H9 (cell line): ENCODE measurements at regions not wholly inside any gene's neighbourhood (a gene's known extent, or its start where the extent isn't known, plus 50 kb on each side); places are given as distances from the start of the nearest gene placed in this dataset.

ENCODE experiments used
- DNase-seq: peaks from one replicate; pipeline ENCODE4 v3.0.0-alpha.2; 2017
- H2AFZ ChIP-seq: one replicate; pipeline ENCODE4 v1.6.1; 2013; ENCODE audit warnings: mild to moderate bottlenecking, low read length, control low read depth, moderate library complexity
- H2AK5ac ChIP-seq: 2 replicates; pipeline ENCODE4 v1.6.1; 2013; ENCODE audit warnings: low read length, control low read depth, mixed read lengths; ENCODE audit not compliant: insufficient read length
- H2BK120ac ChIP-seq: one replicate; pipeline ENCODE4 v1.6.1; 2013; ENCODE audit warnings: low read depth, mild to moderate bottlenecking, low read length, control low read depth, inconsistent platforms; ENCODE audit not compliant: poor library complexity, severe bottlenecking
- H2BK12ac ChIP-seq: 2 replicates; pipeline ENCODE4 v1.6.1; 2013; ENCODE audit warnings: low read length, control low read depth, mixed read lengths, low read depth; ENCODE audit not compliant: insufficient read length
- H2BK15ac ChIP-seq: 2 replicates; pipeline ENCODE4 v1.6.1; 2013; ENCODE audit warnings: low read depth, low read length, control low read depth
- H2BK20ac ChIP-seq: one replicate; pipeline ENCODE4 v1.6.1; 2013; ENCODE audit warnings: low read depth, mild to moderate bottlenecking, low read length, control low read depth, inconsistent platforms; ENCODE audit not compliant: poor library complexity, severe bottlenecking
- H2BK5ac ChIP-seq: 2 replicates; pipeline ENCODE4 v1.6.1; 2013; ENCODE audit warnings: low read length, control low read depth, mixed read lengths; ENCODE audit not compliant: insufficient read length
- H3K14ac ChIP-seq: 2 replicates; pipeline ENCODE4 v1.6.1; 2013; ENCODE audit warnings: low read length, control low read depth; ENCODE audit not compliant: insufficient read depth
- H3K18ac ChIP-seq: 2 replicates; pipeline ENCODE4 v1.6.1; 2013; ENCODE audit warnings: low read depth, mild to moderate bottlenecking, mixed read lengths, low read length, control low read depth; ENCODE audit not compliant: insufficient read length
- H3K23ac ChIP-seq: 2 replicates; pipeline ENCODE4 v1.6.1; 2013; ENCODE audit warnings: low read length, control low read depth, mixed read lengths, low read depth; ENCODE audit not compliant: insufficient read length
- H3K23me2 ChIP-seq: 2 replicates; pipeline ENCODE4 v1.6.1; 2013; ENCODE audit warnings: low read depth, mild to moderate bottlenecking, mixed read lengths, low read length, control low read depth; ENCODE audit not compliant: insufficient read length, poor library complexity, severe bottlenecking
- H3K27ac ChIP-seq: 2 replicates; pipeline ENCODE4 v1.5.1; 2013; ENCODE audit warnings: low read length, control low read depth, mixed read lengths, low read depth; ENCODE audit not compliant: insufficient read length
- H3K27me3 ChIP-seq: 2 replicates; pipeline ENCODE4 v1.6.1; 2013; ENCODE audit warnings: low read length, control low read depth, inconsistent platforms; ENCODE audit not compliant: insufficient read depth
- H3K4ac ChIP-seq: 2 replicates; pipeline ENCODE4 v1.6.1; 2013; ENCODE audit warnings: low read depth, mild to moderate bottlenecking, control low read depth, inconsistent platforms, low read length, moderate library complexity
- H3K4me1 ChIP-seq: 2 replicates; pipeline ENCODE4 v1.6.1; 2013; ENCODE audit warnings: low read length, control low read depth, inconsistent platforms; ENCODE audit not compliant: insufficient read depth
- H3K4me2 ChIP-seq: 2 replicates; pipeline ENCODE4 v1.6.1; 2013; ENCODE audit warnings: low read length, control low read depth, mixed read lengths; ENCODE audit not compliant: insufficient read length, insufficient read depth
- H3K56ac ChIP-seq: 2 replicates; pipeline ENCODE4 v1.6.1; 2013; ENCODE audit warnings: low read depth, mild to moderate bottlenecking, mixed read lengths, low read length, control low read depth; ENCODE audit not compliant: insufficient read length
- H3K79me1 ChIP-seq: 2 replicates; pipeline ENCODE4 v1.6.1; 2013; ENCODE audit warnings: low read depth, mild to moderate bottlenecking, moderate library complexity, low read length, control low read depth, inconsistent platforms; ENCODE audit not compliant: insufficient read depth, poor library complexity, severe bottlenecking
- H3K79me2 ChIP-seq: 2 replicates; pipeline ENCODE4 v1.6.1; 2013; ENCODE audit warnings: low read length, control low read depth, inconsistent platforms; ENCODE audit not compliant: insufficient read depth
- H3K9ac ChIP-seq: 2 replicates; pipeline ENCODE4 v1.6.1; 2013; ENCODE audit warnings: low read length, control low read depth, mixed read lengths; ENCODE audit not compliant: insufficient read length; ENCODE audit errors: extremely low read depth
- H3K9me3 ChIP-seq: one replicate; pipeline ENCODE4 v1.6.1; 2013; ENCODE audit warnings: low read depth, low read length, inconsistent platforms; ENCODE audit not compliant: control insufficient read depth
- H3T11ph ChIP-seq: one replicate; pipeline ENCODE4 v1.6.1; 2013; ENCODE audit warnings: mild to moderate bottlenecking, low read length, control low read depth, inconsistent platforms
- H4K20me1 ChIP-seq: one replicate; pipeline ENCODE4 v1.6.1; 2013; ENCODE audit not compliant: control insufficient read depth, insufficient read length, insufficient read depth
- H4K5ac ChIP-seq: 2 replicates; pipeline ENCODE4 v1.6.1; 2013; ENCODE audit warnings: low read depth, mild to moderate bottlenecking, mixed read lengths, low read length, control low read depth; ENCODE audit not compliant: insufficient read length
- H4K8ac ChIP-seq: replicated peaks from 2 replicates; pipeline ENCODE4 v1.6.1; 2013; ENCODE audit warnings: low read length, control low read depth, mixed read lengths, low read depth; ENCODE audit not compliant: insufficient read length
- H4K91ac ChIP-seq: 2 replicates; pipeline ENCODE4 v1.6.1; 2013; ENCODE audit warnings: low read depth, mild to moderate bottlenecking, moderate library complexity, mixed read lengths, low read length, control low read depth; ENCODE audit not compliant: insufficient read length
- H3K27ac Mint-ChIP-seq, 3 experiments: 2 replicates in 2 of 3; 3 replicates in 1 of 3; pipeline ENCODE4 v1.8.0; 2020 to 2021; ENCODE audit warnings: mixed read lengths in 3 of 3, mild to moderate bottlenecking in 1 of 3, moderate library complexity in 1 of 3
- H3K27me3 Mint-ChIP-seq: 2 replicates; pipeline ENCODE4 v1.8.0; 2021; ENCODE audit warnings: low read depth, mild to moderate bottlenecking, moderate library complexity, mixed read lengths
- H3K36me3 Mint-ChIP-seq, 3 experiments: 2 replicates in 2 of 3; 3 replicates in 1 of 3; pipeline ENCODE4 v1.8.0; 2020 to 2021; ENCODE audit warnings: low read depth in 3 of 3, mixed read lengths in 3 of 3; ENCODE audit not compliant: insufficient read depth in 1 of 3
- H3K4me1 Mint-ChIP-seq, 2 experiments: 2 replicates each; pipeline ENCODE4 v1.8.0; 2020; ENCODE audit warnings: mixed read lengths in 2 of 2
- H3K4me3 Mint-ChIP-seq, 2 experiments: 2 replicates in 1 of 2; 3 replicates in 1 of 2; pipeline ENCODE4 v1.8.0; 2020 to 2021; ENCODE audit warnings: mild to moderate bottlenecking in 2 of 2, mixed read lengths in 2 of 2, moderate library complexity in 1 of 2
- H3K9me3 Mint-ChIP-seq, 2 experiments: 2 replicates in 1 of 2; 3 replicates in 1 of 2; pipeline ENCODE4 v1.8.0; 2020; ENCODE audit warnings: mild to moderate bottlenecking in 2 of 2, mixed read lengths in 2 of 2, moderate library complexity in 1 of 2
- CTCF ChIP-seq: fragments of 200-600 bp; sonication (generic); conservative IDR thresholded peaks from 3 replicates; pipeline ENCODE4 v1.8.0; 2021; ENCODE audit warnings: antibody characterized with exemption, mild to moderate bottlenecking
- WGBS: extraction: QIAGEN DNeasy Blood & Tissue Kit; methylation state at CpG from one replicate; pipeline ENCODE4 v1.1.7; 2013; ENCODE audit warnings: missing lambda C conversion rate, low lambda C conversion rate, mixed read lengths; ENCODE audit not compliant: insufficient read length; ENCODE audit errors: extremely low coverage; 5-methylcytosine and 5-hydroxymethylcytosine counted together

GRCh38 chr9:89956331-89956730, 351.5 kb downstream of the GADD45G start:
- Histone ChIP-seq H2BK15ac (no peak overlapping the region), H3K14ac (no peak overlapping the region), H3K18ac (no peak overlapping the region), H2AFZ (no peak overlapping the region), H3K4me1 (no peaks in the 10 kb centered on the region), H2BK20ac (no peak overlapping the region), H3K79me1 (no peaks in the 10 kb centered on the region), H3K9ac (no peak overlapping the region), H3K4me2 (no peak overlapping the region), H3K27ac (no peak overlapping the region), H3K56ac (no peak overlapping the region), H4K20me1 (no peaks in the 10 kb centered on the region), H3K9me3 (no peaks in the 10 kb centered on the region), H2BK120ac (no peak overlapping the region), H3K4ac (no peak overlapping the region), H4K8ac (no peak overlapping the region), H4K5ac (no peak overlapping the region), H3K23ac (no peak overlapping the region), H2AK5ac (no peak overlapping the region), H3K79me2 (no peaks in the 10 kb centered on the region), H2BK5ac (no peak overlapping the region), H3K27me3 (no peaks in the 10 kb centered on the region), H2BK12ac (no peak overlapping the region), H3K23me2 (no peaks in the 10 kb centered on the region), H4K91ac (no peak overlapping the region), H3T11ph (no peak overlapping the region)
- Mint-ChIP-seq H3K9me3 (peaks cover 3% of the 10 kb centered on the region in 2 experiments; a peak in 3 of 5 replicates), H3K36me3 (peaks cover 0 to 5% (median 0%) of the 10 kb centered on the region in 3 experiments; a peak in 1 of 7 replicates), H3K4me3 (no peak overlapping the region), H3K27me3 (peaks cover 2% of the 10 kb centered on the region), H3K4me1 (peaks cover 7 to 10% of the 10 kb centered on the region in 2 experiments), H3K27ac (no peak overlapping the region)
- DNase-seq = no peak
- no peak for TF ChIP-seq CTCF
- WGBS = no CpG with 5 or more reads among the region's 5 CpGs
